K562 (cell line): ENCODE measurements at regions not wholly inside any gene's neighbourhood (a gene's known extent, or its start where the extent isn't known, plus 50 kb on each side); places are given as distances from the start of the nearest gene placed in this dataset.

Experiments used
- ATAC-seq: fragments of 200-7000 bp; cut with Tn5 transposase; 3 replicates; pipeline ENCODE4 v1.9.1; 2020; ENCODE audit warnings: moderate library complexity
- BruUV-seq: library from RNA; stranded (reverse); fragments of 400-500 nt; replicated peaks from 2 replicates; lab custom pipeline; 2021; lab: Mats Ljungman, UMichigan
- CTCF ChIA-PET: fragments of 300-600 bp; formaldehyde crosslinking; extraction: SDS; loops from one replicate; lab custom pipeline; 2021; ENCODE audit warnings: low intra/inter-chr PET ratio; lab: Yijun Ruan, JAX
- POLR2A ChIA-PET: fragments of 300-600, 350-650 bp; sonication (Branson Sonifier 250); formaldehyde crosslinking; extraction: SDS; loops from one replicate; lab custom pipeline; 2021; ENCODE audit warnings: antibody characterized with exemption, inconsistent platforms; lab: Yijun Ruan, JAX
- DNase-seq, 4 experiments: peaks; one replicate each; pipeline versions ENCODE4 v3.0.0 to v3.0.0-alpha.2; 2011 to 2018; ENCODE audit warnings: low spot score in 3 of 4, mixed read lengths in 3 of 4; ENCODE audit errors: extremely low read depth in 1 of 4
- FAIRE-seq: peaks from 2 replicates; lab custom pipeline; 2011; peaks lifted over from hg19 to GRCh38; lab: Jason Lieb, UNC
- H2AFZ ChIP-seq: 2 replicates; pipeline ENCODE4 v1.6.0; 2011; ENCODE audit warnings: low read depth, low read length, control low read depth, inconsistent platforms
- H3K27ac ChIP-seq: fragments of 200-600 bp; 3 replicates; pipeline ENCODE4 v1.8.0; 2011; ENCODE audit warnings: low read depth, mild to moderate bottlenecking, control low read depth, inconsistent platforms, low read length, moderate library complexity, mixed read lengths; ENCODE audit errors: extremely low read depth
- H3K27me3 ChIP-seq, 2 experiments: fragments of 300-600 bp in 1 of 2; 2 replicates in 1 of 2; 3 replicates in 1 of 2; pipeline versions ENCODE4 v1.6.0 to v1.8.0; 2011; ENCODE audit warnings: inconsistent platforms in 2 of 2, low read length in 2 of 2, mild to moderate bottlenecking in 1 of 2, mixed read lengths in 1 of 2, moderate library complexity in 1 of 2; ENCODE audit not compliant: control insufficient read depth in 2 of 2, insufficient read depth in 2 of 2
- H3K36me3 ChIP-seq: fragments of 300-600 bp; 3 replicates; pipeline ENCODE4 v1.8.0; 2011; ENCODE audit warnings: mild to moderate bottlenecking, low read length, inconsistent platforms; ENCODE audit not compliant: control insufficient read depth, insufficient read depth
- H3K4me1 ChIP-seq, 2 experiments: fragments of 200-600 bp in 1 of 2; replicated peaks in 1 of 2; 2 replicates in 1 of 2; 3 replicates in 1 of 2; pipeline versions ENCODE4 v1.5.1 to v1.8.0; 2011; ENCODE audit warnings: inconsistent platforms in 2 of 2, low read length in 2 of 2, mild to moderate bottlenecking in 1 of 2, mixed read lengths in 1 of 2, moderate library complexity in 1 of 2; ENCODE audit not compliant: control insufficient read depth in 2 of 2, insufficient read depth in 2 of 2
- H3K4me2 ChIP-seq: 2 replicates; pipeline ENCODE4 v1.6.1; 2011; ENCODE audit warnings: low read length, control low read depth, inconsistent platforms, mixed read lengths; ENCODE audit not compliant: insufficient read depth
- H3K4me3 ChIP-seq: fragments of 200-600 bp; sonication (generic), shearing (Covaris generic); 2 replicates; pipeline ENCODE4 v1.5.1; 2016; ENCODE audit warnings: control low read depth, inconsistent platforms
- H3K79me2 ChIP-seq: fragments of 200-600 bp; 3 replicates; pipeline ENCODE4 v1.8.0; 2011; ENCODE audit warnings: low read length, inconsistent platforms; ENCODE audit not compliant: control insufficient read depth, insufficient read depth
- H3K9ac ChIP-seq, 2 experiments: 2 replicates each; pipeline versions ENCODE4 v1.6.0 to v1.6.1; 2011; ENCODE audit warnings: low read depth in 2 of 2, low read length in 2 of 2, control low read depth in 1 of 2, inconsistent platforms in 1 of 2, mild to moderate bottlenecking in 1 of 2, mixed read lengths in 1 of 2; ENCODE audit not compliant: insufficient read depth in 1 of 2
- H3K9me1 ChIP-seq: one replicate; pipeline ENCODE4 v1.6.0; 2011; ENCODE audit warnings: inconsistent platforms, mild to moderate bottlenecking, low read length, moderate library complexity; ENCODE audit not compliant: control insufficient read depth, insufficient read depth
- H3K9me3 ChIP-seq: replicated peaks from 2 replicates; pipeline ENCODE4 v1.5.1; 2011; ENCODE audit warnings: low read depth, low read length, inconsistent platforms; ENCODE audit not compliant: control insufficient read depth, insufficient read depth
- H4K20me1 ChIP-seq: replicated peaks from 2 replicates; pipeline ENCODE4 v1.6.1; 2011; ENCODE audit warnings: low read length, inconsistent platforms, mixed read lengths; ENCODE audit not compliant: control insufficient read depth, insufficient read depth
- BACH1 ChIP-seq: fragments of 200-800 bp; sonication (Bioruptor generic); IDR thresholded peaks from 2 replicates; pipeline ENCODE4 v1.6.1; 2016; ENCODE audit warnings: missing genetic modification characterization, missing compliant biosample characterization
- BCOR ChIP-seq: fragments of 450-650 bp; IDR thresholded peaks from 2 replicates; pipeline ENCODE4 v1.6.1; 2016
- ETV6 ChIP-seq, 3 experiments: fragments of 150-350 bp in 1 of 3; sonication (generic) in 1 of 3; formaldehyde crosslinking in 1 of 3; IDR thresholded peaks; 2 replicates each; pipeline versions ENCODE4 v1.6.1 to v1.8.0; 2014 to 2022; ENCODE audit warnings: borderline replicate concordance in 2 of 3, low read depth in 2 of 3, antibody characterized with exemption in 1 of 3, low read length in 1 of 3, mild to moderate bottlenecking in 1 of 3, missing genetic modification reagents in 1 of 3
- NFIX ChIP-seq: fragments of 250-450 bp; sonication (Bioruptor Pico); IDR thresholded peaks from 2 replicates; pipeline ENCODE4 v1.4.0; 2020; ENCODE audit warnings: low read depth, mild to moderate bottlenecking, moderate library complexity
- RB1 ChIP-seq: fragments of 450-650 bp; IDR thresholded peaks from 2 replicates; pipeline ENCODE4 v1.6.1; 2017; ENCODE audit warnings: low read depth, mild to moderate bottlenecking
- SETDB1 ChIP-seq: IDR thresholded peaks from one replicate; pipeline ENCODE4 v1.6.1; 2012; ENCODE audit warnings: low read length, control low read depth, inconsistent platforms
- ZSCAN32 ChIP-seq: fragments of 450-650 bp; formaldehyde crosslinking; IDR thresholded peaks from 2 replicates; pipeline ENCODE4 v1.4.0; 2020; ENCODE audit warnings: mild to moderate bottlenecking, moderate library complexity
- WGBS: fragments of 100-300 bp; shearing (Covaris generic); methylation state at CpG from one replicate; pipeline ENCODE4 v1.1.6; 2016; ENCODE audit warnings: low coverage, mixed read lengths; ENCODE audit not compliant: insufficient coverage; ENCODE audit errors: missing lambda C conversion rate; 5-methylcytosine and 5-hydroxymethylcytosine counted together
- in situ Hi-C: fragments of 300-500 bp; cut with MboI; formaldehyde crosslinking; loops from 4 replicates; pipeline ENCODE4 v1.15.0; 2018; ENCODE audit warnings: inconsistent platforms, mixed read lengths
- intact Hi-C: fragments of 100-400 bp; cut with micrococcal nuclease; formaldehyde crosslinking; loops from 2 replicates; pipeline ENCODE4 v1.14.2; 2022
- TF ChIP-seq, protein P1 (sequence below): fragments of 450-650 bp; IDR thresholded peaks from one replicate; pipeline ENCODE4 v1.6.1; 2018; ENCODE audit warnings: mild to moderate bottlenecking, moderate library complexity; ENCODE audit not compliant: partially characterized antibody
- TF ChIP-seq, protein P2 (sequence below): fragments of 450-650 bp; IDR thresholded peaks from 2 replicates; pipeline ENCODE4 v1.6.1; 2018; ENCODE audit not compliant: partially characterized antibody
- TF ChIP-seq, protein P3 (sequence below): fragments of 250-450 bp; sonication (Bioruptor Pico); IDR thresholded peaks from 2 replicates; pipeline ENCODE4 v1.5.0; 2021

DNA sequence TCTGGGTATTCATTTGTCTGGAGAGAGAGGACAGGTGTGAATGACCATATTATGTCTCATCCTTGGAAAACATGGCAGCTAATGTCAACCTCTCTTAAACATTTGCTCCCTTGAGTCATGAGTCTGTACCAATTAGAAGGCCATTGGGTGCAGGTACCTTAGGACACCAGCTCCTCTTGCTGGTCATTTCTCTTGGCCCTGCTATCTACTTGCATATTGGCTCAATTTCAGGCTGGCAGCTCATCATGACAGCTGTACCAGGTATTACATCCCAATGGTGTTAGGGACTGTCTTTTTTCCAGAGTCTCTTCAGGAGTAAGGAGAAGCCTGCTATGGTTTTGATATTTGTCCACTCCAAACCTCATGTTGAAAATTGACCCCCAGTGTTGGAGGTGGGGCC, 92.2 kb upstream of the ANKRD28 start (continued):
- TF ChIP-seq, protein P1, sequence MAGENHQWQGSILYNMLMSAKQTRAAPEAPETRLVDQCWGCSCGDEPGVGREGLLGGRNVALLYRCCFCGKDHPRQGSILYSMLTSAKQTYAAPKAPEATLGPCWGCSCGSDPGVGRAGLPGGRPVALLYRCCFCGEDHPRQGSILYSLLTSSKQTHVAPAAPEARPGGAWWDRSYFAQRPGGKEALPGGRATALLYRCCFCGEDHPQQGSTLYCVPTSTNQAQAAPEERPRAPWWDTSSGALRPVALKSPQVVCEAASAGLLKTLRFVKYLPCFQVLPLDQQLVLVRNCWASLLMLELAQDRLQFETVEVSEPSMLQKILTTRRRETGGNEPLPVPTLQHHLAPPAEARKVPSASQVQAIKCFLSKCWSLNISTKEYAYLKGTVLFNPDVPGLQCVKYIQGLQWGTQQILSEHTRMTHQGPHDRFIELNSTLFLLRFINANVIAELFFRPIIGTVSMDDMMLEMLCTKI = no peak
- TF ChIP-seq NFIX (CRISPR knock-in tag) (no peak), RB1 (no peak)

DNA sequence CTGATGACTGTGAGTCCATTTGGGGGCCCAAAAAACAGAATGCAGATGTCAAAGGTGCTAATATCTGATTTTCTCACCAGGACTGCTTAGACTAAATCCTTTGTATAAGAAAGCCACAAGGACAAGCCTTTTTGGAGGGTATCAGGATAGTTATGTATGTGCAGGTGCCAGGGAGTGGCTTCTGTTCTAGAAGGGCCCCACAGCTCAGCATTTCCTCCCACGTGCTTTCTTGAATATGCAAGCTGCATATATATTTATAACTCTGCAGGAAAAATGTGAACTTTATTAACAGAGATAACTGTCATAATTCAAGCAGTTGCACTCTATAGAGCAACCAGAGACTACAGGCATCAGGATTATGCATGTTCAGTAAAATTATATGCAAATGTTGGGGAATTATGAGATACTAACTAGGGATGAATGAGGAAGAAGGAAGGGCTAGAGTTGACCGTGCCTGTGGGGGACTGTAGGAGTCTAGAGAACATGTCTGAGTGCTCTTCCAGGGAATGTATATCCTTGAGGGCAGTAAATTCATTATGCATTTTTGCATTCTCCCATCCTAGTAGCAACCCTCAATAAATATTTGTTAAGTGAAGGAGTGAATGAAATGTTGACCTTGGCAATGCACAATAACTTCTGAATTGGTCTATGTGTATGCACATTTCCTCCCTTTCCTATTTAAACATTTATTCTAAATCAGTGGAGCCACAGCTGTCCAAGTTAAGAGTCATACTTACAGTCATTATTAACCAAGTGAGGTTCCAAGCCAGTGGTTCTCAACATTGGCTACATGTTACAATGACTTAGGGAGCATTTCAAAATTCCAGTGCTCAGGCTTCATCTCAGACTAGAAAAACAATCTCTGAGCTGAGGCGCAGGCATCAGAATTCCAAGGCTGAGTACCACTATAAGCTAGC, 94.8 kb upstream of the ANKRD28 start:
- Histone ChIP-seq H3K79me2 (no peaks in the 10 kb centered on the region), H3K27me3 (peaks cover 0 to 4% of the 10 kb centered on the region in 2 experiments; a peak in 1 of 5 replicates), H3K4me1 (no peaks in the 10 kb centered on the region), H3K4me2 (no peak overlapping the region), H3K4me3 (no peak overlapping the region), H3K9ac (no peak overlapping the region), H2AFZ (no peak overlapping the region), H3K36me3 (no peaks in the 10 kb centered on the region), H3K9me3 (no peaks in the 10 kb centered on the region), H3K9me1 (no peaks in the 10 kb centered on the region), H3K27ac (no peak overlapping the region), H4K20me1 (no peaks in the 10 kb centered on the region)
- in situ Hi-C loops (no loop called here), intact Hi-C loops (no loop called here)
- ChIA-PET POLR2A (interaction anchor here (0.6 kb wide), 1 partner anchor 20 kb away, joined by 3 read pairs; no protein-coding TSS in a partner anchor), CTCF (no interaction called here)
- FAIRE-seq (no peak), DNase-seq (no peak), ATAC-seq (no peak)
- 0% methylated on average over 3 of the region's 3 CpGs for WGBS
- TF ChIP-seq, protein P2, sequence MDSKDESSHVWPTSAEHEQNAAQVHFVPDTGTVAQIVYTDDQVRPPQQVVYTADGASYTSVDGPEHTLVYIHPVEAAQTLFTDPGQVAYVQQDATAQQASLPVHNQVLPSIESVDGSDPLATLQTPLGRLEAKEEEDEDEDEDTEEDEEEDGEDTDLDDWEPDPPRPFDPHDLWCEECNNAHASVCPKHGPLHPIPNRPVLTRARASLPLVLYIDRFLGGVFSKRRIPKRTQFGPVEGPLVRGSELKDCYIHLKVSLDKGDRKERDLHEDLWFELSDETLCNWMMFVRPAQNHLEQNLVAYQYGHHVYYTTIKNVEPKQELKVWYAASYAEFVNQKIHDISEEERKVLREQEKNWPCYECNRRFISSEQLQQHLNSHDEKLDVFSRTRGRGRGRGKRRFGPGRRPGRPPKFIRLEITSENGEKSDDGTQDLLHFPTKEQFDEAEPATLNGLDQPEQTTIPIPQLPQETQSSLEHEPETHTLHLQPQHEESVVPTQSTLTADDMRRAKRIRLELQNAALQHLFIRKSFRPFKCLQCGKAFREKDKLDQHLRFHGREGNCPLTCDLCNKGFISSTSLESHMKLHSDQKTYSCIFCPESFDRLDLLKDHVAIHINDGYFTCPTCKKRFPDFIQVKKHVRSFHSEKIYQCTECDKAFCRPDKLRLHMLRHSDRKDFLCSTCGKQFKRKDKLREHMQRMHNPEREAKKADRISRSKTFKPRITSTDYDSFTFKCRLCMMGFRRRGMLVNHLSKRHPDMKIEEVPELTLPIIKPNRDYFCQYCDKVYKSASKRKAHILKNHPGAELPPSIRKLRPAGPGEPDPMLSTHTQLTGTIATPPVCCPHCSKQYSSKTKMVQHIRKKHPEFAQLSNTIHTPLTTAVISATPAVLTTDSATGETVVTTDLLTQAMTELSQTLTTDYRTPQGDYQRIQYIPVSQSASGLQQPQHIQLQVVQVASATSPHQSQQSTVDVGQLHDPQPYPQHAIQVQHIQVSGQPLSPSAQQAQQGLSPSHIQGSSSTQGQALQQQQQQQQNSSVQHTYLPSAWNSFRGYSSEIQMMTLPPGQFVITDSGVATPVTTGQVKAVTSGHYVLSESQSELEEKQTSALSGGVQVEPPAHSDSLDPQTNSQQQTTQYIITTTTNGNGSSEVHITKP = no peak
- TF ChIP-seq ZSCAN32 (no peak), BACH1 (tag) (no peak), SETDB1 (no peak), BCOR (no peak), ETV6 (IDR thresholded peaks at IDR 0.05; ENCODE audit: borderline replicate concordance in 1 of 2, low read depth in 2 of 2, low read length in 1 of 2) (no peak), ETV6 (CRISPR knock-in tag; IDR thresholded peaks at IDR 0.05; ENCODE audit: borderline replicate concordance) (no peak)
- TF ChIP-seq, protein P3, sequence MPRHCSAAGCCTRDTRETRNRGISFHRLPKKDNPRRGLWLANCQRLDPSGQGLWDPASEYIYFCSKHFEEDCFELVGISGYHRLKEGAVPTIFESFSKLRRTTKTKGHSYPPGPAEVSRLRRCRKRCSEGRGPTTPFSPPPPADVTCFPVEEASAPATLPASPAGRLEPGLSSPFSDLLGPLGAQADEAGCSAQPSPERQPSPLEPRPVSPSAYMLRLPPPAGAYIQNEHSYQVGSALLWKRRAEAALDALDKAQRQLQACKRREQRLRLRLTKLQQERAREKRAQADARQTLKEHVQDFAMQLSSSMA (CRISPR knock-in tag) = no peak
- no TSS peak for BruUV-seq
